ENCODE measurements at regions not wholly inside any gene's neighbourhood (a gene's known extent, or its start where the extent isn't known, plus 50 kb on each side); places are given as distances from the start of the nearest gene placed in this dataset.
A peak's percentile ranks its signal among the peaks of the same experiment; 100 is the strongest.
"Not testable (repeated sequence)": the region's sequence is repeated elsewhere in the genome, so short reads cannot be mapped to it uniquely, and the experiment has no call there.

GRCh38 chr5:154679501-154679900, 75.7 kb upstream of the LARP1 start:
- intact Hi-C loops (cut with DNase I) = no loop called here
- H3K9me3 ChIP-seq (ENCODE audit: control insufficient read depth, low read length) = no peaks in the 10 kb centered on the region
- H3K4me1 ChIP-seq (ENCODE audit: control insufficient read depth, insufficient read depth, low read length) = peaks cover 2% of the 10 kb centered on the region
- no peak overlapping the region for H3K4me3 ChIP-seq (ENCODE audit: low read length)
- no peak overlapping the region for H3K27ac ChIP-seq (ENCODE audit: low read length)
- H3K27me3 ChIP-seq (ENCODE audit: control insufficient read depth, insufficient read depth) = no peaks in the 10 kb centered on the region
- no peak for ATAC-seq
- WGBS = 74% methylated on average over 4 of the region's 4 CpGs
- DNase-seq = no peak

DNA sequence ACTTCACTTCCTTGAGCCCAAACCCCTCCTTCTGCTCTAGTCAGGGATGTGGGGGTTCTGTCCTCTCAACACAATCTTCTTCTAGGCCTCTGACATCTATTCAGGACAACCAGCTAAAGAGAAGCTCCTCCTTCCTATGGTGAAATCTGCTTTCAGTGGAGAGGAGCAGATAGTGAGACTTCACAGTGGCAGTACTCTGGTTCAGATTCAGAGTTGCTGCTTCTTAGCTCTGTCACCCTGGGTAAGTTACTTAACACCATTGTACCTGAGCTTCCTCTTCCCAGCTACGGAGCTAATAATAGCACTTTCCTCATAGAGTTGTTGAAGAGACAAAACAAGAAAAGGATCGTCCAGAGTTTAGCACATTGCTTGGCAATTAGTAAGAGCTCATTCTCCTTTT, 77.3 kb upstream of the LARP1 start:
- H3K4me1 ChIP-seq (ENCODE audit: control insufficient read depth, insufficient read depth, low read length) = no peaks in the 10 kb centered on the region
- H3K4me3 ChIP-seq (ENCODE audit: low read length) = no peak overlapping the region
- no peak overlapping the region for H3K27ac ChIP-seq (ENCODE audit: low read length)
- 17% methylated on average over 2 of the region's 2 CpGs for WGBS
- H3K9me3 ChIP-seq (ENCODE audit: control insufficient read depth, low read length) = no peaks in the 10 kb centered on the region
- H3K27me3 ChIP-seq (ENCODE audit: control insufficient read depth, insufficient read depth) = no peaks in the 10 kb centered on the region
- ATAC-seq (no peak), DNase-seq (no peak)
- intact Hi-C loops (cut with DNase I) = no loop called here

GRCh38 chr5:154676508-154676907, 78.7 kb upstream of the LARP1 start:
- ATAC-seq (no peak), DNase-seq (no peak)
- Histone ChIP-seq H3K27me3 (ENCODE audit: control insufficient read depth, insufficient read depth) (no peaks in the 10 kb centered on the region), H3K27ac (ENCODE audit: low read length) (no peak overlapping the region), H3K4me1 (ENCODE audit: control insufficient read depth, insufficient read depth, low read length) (no peaks in the 10 kb centered on the region), H3K9me3 (ENCODE audit: control insufficient read depth, low read length) (no peaks in the 10 kb centered on the region), H3K4me3 (ENCODE audit: low read length) (no peak overlapping the region)
- intact Hi-C loops (cut with DNase I) = no loop called here
- WGBS = 84% methylated on average over 1 of the region's 1 CpG

DNA sequence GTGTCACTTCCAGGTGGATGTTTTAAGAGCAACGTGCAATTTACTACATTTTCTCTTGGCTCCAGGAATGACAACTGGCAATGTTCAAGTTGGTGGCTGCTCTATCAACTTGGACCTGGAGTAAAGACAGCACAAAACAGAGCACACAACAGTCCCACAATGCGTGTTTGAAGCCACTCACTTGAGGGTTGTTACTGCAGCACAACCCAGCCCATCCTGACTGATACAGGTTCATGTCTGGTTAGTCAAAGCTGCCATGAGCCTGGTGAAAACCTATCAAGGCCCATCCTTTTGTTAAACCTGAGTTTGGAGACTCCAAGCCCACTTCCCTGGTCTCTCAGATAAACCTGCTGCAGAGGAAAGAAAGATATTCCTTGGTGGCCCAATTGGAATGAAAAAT, 81.1 kb upstream of the LARP1 start:
- WGBS = 81% methylated on average over 2 of the region's 2 CpGs
- no peak for ATAC-seq
- Histone ChIP-seq H3K4me1 (ENCODE audit: control insufficient read depth, insufficient read depth, low read length) (no peaks in the 10 kb centered on the region), H3K9me3 (ENCODE audit: control insufficient read depth, low read length) (no peaks in the 10 kb centered on the region), H3K27me3 (ENCODE audit: control insufficient read depth, insufficient read depth) (no peaks in the 10 kb centered on the region), H3K27ac (ENCODE audit: low read length) (no peak overlapping the region), H3K4me3 (ENCODE audit: low read length) (no peak overlapping the region)
- no peak for DNase-seq
- intact Hi-C loops (cut with DNase I) = no loop called here

DNA sequence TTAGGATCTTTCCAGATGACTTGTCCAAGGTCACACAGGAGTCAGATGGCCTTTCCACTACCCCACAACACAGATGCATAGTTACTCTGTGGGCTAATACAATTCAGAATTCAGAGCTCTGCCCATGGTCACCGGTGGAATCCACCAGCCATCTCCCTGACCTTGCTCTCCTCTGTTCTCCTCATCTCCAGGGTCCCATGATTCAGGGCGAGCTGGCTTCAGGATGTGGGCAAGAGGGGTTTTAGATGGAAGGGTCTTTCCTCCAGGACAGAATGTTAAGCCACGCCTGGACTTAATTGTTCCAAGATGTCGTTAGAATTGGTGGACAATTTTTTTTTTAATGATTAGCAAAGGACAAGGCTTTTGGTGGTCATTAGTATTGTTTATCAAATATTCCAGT, 81.7 kb upstream of the LARP1 start:
- no peak overlapping the region for H3K27ac ChIP-seq (ENCODE audit: low read length)
- no peak for DNase-seq
- WGBS = 69% methylated on average over 4 of the region's 4 CpGs

DNA sequence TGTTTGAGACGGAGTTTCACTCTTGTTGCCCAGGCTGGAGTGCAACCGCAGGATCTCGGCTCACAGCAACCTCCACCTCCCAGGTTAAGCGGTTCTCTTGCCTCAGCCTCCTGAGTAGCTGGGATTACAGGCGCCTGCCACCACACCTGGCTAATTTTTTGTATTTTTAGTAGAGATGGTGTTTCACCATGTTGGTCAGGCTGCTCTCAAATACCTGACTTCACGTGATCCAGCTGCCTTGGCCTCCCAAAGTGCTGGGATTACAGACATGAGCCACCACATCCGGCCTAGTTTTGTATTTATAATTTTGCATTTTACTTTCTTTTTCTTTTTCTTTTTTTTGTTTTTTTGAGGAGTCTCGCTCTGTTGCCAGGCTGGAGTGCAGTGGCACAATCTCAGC, 85.3 kb upstream of the LARP1 start:
- DNase-seq; H3K27ac ChIP-seq (ENCODE audit: low read length); H3K27me3 ChIP-seq (ENCODE audit: control insufficient read depth, insufficient read depth); intact Hi-C loops (cut with DNase I); H3K9me3 ChIP-seq (ENCODE audit: control insufficient read depth, low read length); H3K4me1 ChIP-seq (ENCODE audit: control insufficient read depth, insufficient read depth, low read length); ATAC-seq; H3K4me3 ChIP-seq (ENCODE audit: low read length): not testable (repeated sequence)
- WGBS = 94% methylated on average over 8 of the region's 8 CpGs

More for the DNA sequence above, 81.7 kb upstream of the LARP1 start:
- no peaks in the 10 kb centered on the region for H3K27me3 ChIP-seq (ENCODE audit: control insufficient read depth, insufficient read depth)
- no peak for ATAC-seq
- intact Hi-C loops (cut with DNase I) = no loop called here
- H3K9me3 ChIP-seq (ENCODE audit: control insufficient read depth, low read length) = no peaks in the 10 kb centered on the region
- no peak overlapping the region for H3K4me3 ChIP-seq (ENCODE audit: low read length)
- H3K4me1 ChIP-seq (ENCODE audit: control insufficient read depth, insufficient read depth, low read length) = no peaks in the 10 kb centered on the region

GRCh38 chr5:154669402-154669801, 85.8 kb upstream of the LARP1 start:
- DNase-seq (no peak), ATAC-seq (no peak)
- peaks cover 4% of the 10 kb centered on the region for H3K9me3 ChIP-seq (ENCODE audit: control insufficient read depth, low read length)
- intact Hi-C loops (cut with DNase I) = no loop called here
- WGBS = 94% methylated on average over 7 of the region's 7 CpGs
- H3K27me3 ChIP-seq (ENCODE audit: control insufficient read depth, insufficient read depth) = no peaks in the 10 kb centered on the region
- no peak overlapping the region for H3K4me3 ChIP-seq (ENCODE audit: low read length)
- no peak overlapping the region for H3K27ac ChIP-seq (ENCODE audit: low read length)
- no peaks in the 10 kb centered on the region for H3K4me1 ChIP-seq (ENCODE audit: control insufficient read depth, insufficient read depth, low read length)

DNA sequence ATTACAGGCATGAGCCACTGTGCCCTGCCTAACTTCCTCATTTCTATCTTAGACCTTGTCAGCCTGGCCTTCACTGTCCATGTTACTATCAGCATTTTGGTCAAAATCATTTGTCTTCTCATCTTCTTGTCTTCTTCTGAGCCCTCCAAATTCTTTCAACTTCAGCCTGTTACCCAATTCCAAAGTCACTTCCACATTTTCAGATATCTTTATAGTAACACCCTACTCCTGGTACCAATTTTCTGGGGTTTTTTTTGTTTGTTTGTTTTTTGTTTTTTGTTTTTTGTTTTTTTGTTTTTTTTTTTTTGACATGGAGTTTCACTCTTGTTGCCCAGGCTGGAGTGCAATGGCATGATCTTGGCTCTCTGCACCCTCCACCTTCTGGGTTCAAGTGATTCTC, 90.3 kb upstream of the LARP1 start:
- H3K9me3 ChIP-seq (ENCODE audit: control insufficient read depth, low read length) = peaks cover 4% of the 10 kb centered on the region
- H3K4me3 ChIP-seq (ENCODE audit: low read length) = no peak overlapping the region
- ATAC-seq (no peak), DNase-seq (no peak)
- no peaks in the 10 kb centered on the region for H3K27me3 ChIP-seq (ENCODE audit: control insufficient read depth, insufficient read depth)
- H3K27ac ChIP-seq (ENCODE audit: low read length) = no peak overlapping the region
- intact Hi-C loops (cut with DNase I) = no loop called here
- H3K4me1 ChIP-seq (ENCODE audit: control insufficient read depth, insufficient read depth, low read length) = no peaks in the 10 kb centered on the region

GRCh38 chr5:154663424-154663823, 91.8 kb upstream of the LARP1 start:
- ATAC-seq (no peak), DNase-seq (no peak)
- Histone ChIP-seq H3K4me3 (ENCODE audit: low read length) (no peak overlapping the region), H3K27me3 (ENCODE audit: control insufficient read depth, insufficient read depth) (no peaks in the 10 kb centered on the region), H3K27ac (ENCODE audit: low read length) (no peak overlapping the region), H3K9me3 (ENCODE audit: control insufficient read depth, low read length) (peaks cover 4% of the 10 kb centered on the region), H3K4me1 (ENCODE audit: control insufficient read depth, insufficient read depth, low read length) (no peaks in the 10 kb centered on the region)
- 61% methylated on average over 3 of the region's 3 CpGs for WGBS
- intact Hi-C loops (cut with DNase I) = no loop called here

DNA sequence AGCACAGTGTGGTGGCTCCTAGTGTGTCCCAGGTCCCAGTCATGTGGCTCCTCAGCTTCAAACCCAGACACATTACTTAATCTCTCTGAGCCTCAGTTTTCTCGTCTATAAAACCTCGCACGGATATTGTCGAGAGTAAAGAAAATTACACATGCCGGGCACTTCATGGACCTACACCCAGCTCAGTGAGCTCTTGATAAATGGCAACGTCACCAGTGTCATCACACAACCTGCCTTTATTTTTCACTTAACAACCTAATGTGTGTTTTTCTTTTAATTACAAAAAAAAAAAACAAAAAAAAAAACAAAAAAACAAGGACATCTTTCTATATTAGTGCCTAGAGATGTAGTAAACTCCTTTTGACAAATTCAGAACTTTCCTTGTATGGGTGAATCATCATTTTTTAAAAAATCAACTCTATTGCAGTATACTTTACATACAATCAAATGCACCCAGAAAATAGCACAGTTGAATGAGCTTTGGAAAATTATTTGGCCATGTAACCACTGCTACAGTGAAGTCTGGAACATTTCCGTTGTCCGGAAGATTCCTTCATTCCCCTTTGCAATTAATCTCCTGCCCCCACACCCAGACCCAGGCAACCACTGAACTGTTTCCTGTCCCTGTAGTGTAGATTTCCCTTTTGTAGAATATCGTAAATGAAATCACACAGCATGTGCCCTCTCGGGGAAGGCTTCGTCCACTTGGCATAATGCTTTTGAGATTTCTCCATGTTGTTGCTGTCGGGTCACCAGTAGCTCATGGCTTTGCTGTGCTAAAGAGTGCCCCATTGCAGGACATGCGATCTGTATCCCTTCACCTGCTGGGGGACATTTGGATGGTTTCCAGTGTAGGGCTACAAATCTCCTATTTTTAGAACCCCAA, 100.4 kb upstream of the LARP1 start:
- intact Hi-C loops (cut with DNase I) = loop anchor here in 3 of 4 donors (5.0 kb wide), 2 partner anchors 103 to 158 kb away; partner anchors contain the start of gene LARP1 (in 1 of the 3)
- peak overlapping the region; percentile 61 for H3K27ac ChIP-seq (ENCODE audit: low read length)
- H3K4me1 ChIP-seq (ENCODE audit: control insufficient read depth, insufficient read depth, low read length) = peaks cover 8% of the 10 kb centered on the region
- ATAC-seq = peak; percentile 12 to 28
- WGBS = 23% methylated on average over 13 of the region's 13 CpGs
- no peaks in the 10 kb centered on the region for H3K27me3 ChIP-seq (ENCODE audit: control insufficient read depth, insufficient read depth)
- no peak for DNase-seq
- no peaks in the 10 kb centered on the region for H3K9me3 ChIP-seq (ENCODE audit: control insufficient read depth, low read length)
- peak overlapping the region; percentile 0 for H3K4me3 ChIP-seq (ENCODE audit: low read length)

GRCh38 chr5:154653764-154654485, 101.3 kb upstream of the LARP1 start:
- H3K4me1 ChIP-seq (ENCODE audit: control insufficient read depth, insufficient read depth, low read length) = peaks cover 8% of the 10 kb centered on the region
- no peaks in the 10 kb centered on the region for H3K9me3 ChIP-seq (ENCODE audit: control insufficient read depth, low read length)
- H3K27me3 ChIP-seq (ENCODE audit: control insufficient read depth, insufficient read depth) = no peaks in the 10 kb centered on the region
- H3K4me3 ChIP-seq (ENCODE audit: low read length) = peak overlapping the region; percentile 0
- intact Hi-C loops (cut with DNase I) = loop anchor here in 2 of 4 donors (5.0 kb wide), 2 partner anchors 103 to 158 kb away; partner anchors contain the start of gene LARP1 (in 1 of the 2)
- peak overlapping the region; percentile 61 for H3K27ac ChIP-seq (ENCODE audit: low read length)
- WGBS = 17% methylated on average over 4 of the region's 4 CpGs
- DNase-seq (peak in 2 of 3 donors; percentile 60 to 61), ATAC-seq (peak; percentile 53 to 64)

All from right cardiac atrium (tissue), 5 donors.